CD4-positive, alpha-beta T cell treated with Interleukin-17A for 1 hour (primary cell): ENCODE measurements at regions not wholly inside any gene's neighbourhood (a gene's known extent, or its start where the extent isn't known, plus 50 kb on each side); places are given as distances from the start of the nearest gene placed in this dataset.
"Not testable (repeated sequence)": the region's sequence is repeated elsewhere in the genome, so short reads cannot be mapped to it uniquely, and the experiment has no call there.

ENCODE experiments used
- DNase-seq: peaks from one replicate; pipeline ENCODE4 v3.0.0-alpha.2; 2020

DNA sequence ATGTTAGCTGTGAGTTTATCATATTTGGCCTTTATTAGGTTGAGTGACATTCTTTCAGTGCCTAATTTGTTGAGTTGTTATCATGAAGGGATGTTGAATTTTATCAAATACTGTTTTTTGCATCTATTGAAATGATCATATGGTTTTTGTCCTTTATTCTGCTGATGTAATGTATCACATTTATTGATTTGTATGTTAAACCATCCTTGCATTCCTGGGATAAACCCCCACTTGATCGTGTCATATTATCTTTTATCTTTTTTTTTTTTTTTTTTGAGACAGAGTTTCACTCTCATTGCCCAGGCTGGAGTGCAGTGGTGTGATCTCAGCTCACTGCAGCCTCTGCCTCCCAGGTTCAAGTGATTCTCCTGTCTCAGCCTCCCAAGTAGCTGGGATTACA is 51.9 kb upstream of the MFGE8 start:
- not testable (repeated sequence) for DNase-seq

DNA sequence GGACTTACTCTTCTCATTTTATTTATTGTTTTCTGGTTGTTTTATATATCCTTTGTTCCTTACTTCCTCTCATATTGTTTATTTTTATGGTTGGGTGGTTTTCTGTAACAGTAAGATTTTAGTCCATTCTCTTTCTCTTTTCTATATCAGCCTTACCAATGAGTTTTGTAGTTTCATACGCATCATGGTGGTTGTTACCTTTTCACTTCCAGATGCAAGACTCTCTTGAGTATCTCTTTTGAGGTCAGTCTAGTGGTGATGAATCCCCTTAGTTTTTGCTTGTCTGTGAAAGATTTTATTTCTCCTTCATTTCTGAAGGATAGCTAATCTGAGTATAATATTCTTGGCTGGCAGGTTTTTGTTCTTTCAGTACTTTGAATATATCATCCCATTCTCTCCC is 57.1 kb upstream of the MFGE8 start:
- no peak for DNase-seq

DNA sequence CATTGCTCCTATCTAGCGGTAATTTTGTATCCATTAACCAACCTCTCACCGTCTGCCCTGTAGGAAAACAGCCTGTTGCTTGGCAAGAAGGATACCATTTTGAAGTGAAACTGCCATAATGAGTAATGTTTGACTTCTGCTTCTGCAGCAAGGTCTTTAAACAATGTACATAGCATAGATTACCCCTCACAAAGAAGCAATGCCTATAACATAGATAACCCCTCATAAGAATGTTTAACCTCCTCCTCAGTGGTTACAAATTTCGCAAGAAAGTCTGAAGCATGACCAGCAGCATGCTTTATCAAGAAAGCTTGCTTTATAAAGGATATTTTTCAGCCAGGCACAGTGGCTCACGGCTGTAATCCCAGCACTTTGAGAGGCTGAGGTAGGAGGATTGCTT is 61.2 kb upstream of the MFGE8 start:
- no peak for DNase-seq

DNA sequence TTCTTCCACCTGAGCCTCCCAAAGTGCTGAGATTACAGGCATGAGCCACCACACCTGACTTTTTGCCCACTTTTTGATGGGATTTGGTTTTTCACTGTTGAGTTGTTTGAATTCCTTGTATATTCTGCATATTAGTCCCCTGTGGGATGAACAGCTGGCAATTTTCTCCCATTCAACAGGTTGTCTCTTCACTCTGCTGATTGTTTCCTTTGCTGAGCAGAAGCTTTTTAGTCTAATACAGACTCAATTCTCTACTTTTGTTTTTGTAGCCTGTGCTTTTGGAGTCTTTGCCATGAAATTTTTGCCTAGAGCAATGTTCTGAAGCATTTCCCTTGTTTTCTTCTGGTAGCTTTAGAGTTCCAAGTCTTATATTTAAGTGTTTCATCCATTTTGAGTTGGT is 62.7 kb upstream of the MFGE8 start:
- DNase-seq: no peak

DNA sequence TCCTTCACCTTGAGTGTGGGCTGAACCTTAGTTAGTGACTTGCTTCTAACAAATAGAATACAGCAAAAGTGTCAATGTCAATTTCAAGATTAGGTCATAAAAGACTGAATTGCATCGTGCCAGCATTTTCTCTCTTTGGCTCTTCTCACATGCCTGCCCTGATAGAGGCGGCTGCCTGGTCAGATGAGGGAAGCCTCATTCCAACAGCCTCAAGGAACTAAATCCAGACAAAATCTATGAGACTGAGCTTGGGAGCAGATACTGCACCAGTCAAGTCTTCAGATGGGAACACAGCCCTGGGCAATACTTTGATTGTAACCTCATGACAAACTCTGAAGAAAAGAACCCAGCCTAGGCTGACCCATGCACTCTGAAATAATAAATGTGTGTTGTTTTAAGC is 63.5 kb upstream of the MFGE8 start:
- DNase-seq: no peak

DNA sequence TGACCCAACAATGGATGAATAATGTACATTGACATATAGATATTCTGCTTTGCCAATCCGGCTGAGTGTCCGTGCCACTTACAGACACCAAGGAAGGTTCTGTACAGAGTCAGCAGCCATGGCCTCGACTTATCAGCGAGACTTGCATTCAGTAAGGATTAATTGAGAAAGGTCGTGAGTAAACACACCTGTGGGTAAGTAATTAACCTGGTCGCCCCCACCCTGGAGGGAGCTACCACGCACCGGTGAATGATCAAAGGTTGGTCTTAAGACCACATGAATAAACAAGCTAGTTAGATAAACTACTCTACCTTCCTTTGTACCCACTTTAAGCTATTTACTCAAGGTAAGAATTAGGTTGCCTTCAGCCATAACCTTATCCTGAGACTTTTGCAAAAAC is 66.5 kb upstream of the MFGE8 start:
- DNase-seq: no peak

DNA sequence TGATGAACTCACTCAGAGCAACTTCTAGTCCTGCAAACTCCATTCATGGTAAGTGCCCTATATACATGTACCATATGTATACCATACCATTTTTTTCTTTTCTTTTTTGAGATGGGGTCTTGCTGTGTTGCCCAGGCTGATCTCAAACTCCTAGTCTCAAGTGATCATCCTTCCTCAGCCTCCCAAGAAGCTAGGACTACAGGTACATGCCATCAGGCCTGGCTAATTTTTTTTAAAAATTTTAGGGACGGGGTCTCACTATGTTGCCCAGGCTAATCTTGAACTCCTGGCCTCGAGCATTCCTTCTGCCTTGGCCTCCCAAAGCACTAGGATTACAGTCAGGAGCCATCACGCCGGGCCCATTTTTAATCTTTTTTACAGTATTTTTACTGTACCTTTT is 67.3 kb upstream of the MFGE8 start:
- DNase-seq: no peak

DNA sequence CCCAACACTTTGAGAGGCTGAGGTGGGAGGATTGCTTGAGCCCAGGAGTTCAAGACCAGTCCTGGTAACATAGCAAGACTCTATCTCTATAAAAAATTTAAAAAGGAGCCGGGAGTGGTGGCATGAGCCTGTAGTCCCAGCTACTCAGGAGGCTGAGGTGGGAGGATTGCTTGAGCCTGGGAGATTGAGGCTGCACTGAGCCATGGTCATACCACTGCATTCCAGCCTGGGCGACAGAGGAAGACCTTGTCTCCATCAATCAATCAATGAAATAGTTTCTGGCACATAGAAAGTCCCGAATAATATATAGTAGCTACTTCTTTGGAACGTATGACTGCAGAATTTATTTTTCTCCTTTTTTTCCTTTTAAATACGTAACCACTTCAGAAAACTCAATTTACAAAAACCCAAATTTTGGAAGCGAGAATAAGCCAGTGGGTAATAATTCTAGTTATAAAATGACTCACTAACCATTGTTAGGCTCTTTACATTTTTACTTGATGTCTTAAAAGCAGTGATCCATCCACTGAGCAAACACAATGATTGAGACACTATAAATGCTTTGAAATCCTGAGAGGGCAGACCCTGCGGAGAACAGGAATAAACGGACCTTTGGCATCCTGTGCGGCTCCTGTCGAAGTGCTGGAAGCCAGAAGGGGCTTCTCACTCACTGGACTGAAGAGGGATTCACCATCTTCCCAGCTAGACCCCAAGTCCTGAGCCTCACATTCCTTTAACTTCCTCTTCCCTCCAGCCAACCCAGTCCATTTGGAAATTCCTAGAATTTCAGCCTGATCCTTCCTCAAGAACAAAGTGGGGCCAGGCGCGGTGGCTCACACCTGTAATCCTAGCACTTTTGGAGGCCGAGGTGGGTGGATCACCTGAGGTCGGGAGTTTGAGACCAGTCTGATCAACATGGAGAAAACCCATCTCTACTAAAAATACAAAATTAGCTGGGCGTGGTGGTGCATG is 68.4 kb upstream of the MFGE8 start:
- no peak for DNase-seq

DNA sequence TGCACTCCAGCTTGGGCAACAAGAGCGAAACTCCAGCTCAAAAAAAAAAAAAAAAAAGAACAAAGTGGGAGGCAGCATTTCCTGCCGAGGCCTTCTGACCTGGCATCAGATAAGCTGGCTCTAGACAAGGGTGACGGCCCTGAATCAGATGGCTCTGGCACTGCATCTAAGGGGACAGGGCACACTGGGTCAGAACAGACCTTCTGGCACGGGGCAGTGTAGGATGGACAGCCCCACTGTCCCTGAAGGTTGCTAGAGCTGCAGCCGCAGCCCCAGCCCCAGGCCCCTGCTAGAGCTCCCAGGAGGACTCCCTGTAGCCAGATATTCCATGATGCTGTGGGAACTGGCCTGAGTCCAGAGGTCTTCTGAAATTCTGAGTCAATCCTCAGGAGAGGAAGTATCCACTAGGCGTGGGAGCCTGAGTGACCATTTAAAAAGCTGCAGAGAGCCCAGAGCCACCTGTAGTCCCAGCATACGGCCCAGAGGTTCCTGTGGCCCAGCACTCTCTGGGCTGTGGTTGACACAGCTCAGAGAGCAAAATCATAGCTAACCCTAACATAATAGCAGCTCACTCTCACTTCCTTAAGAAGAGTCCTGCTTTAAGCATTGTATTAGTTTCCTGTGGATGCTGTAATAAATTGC is 69.2 kb upstream of the MFGE8 start:
- DNase-seq: no peak

DNA sequence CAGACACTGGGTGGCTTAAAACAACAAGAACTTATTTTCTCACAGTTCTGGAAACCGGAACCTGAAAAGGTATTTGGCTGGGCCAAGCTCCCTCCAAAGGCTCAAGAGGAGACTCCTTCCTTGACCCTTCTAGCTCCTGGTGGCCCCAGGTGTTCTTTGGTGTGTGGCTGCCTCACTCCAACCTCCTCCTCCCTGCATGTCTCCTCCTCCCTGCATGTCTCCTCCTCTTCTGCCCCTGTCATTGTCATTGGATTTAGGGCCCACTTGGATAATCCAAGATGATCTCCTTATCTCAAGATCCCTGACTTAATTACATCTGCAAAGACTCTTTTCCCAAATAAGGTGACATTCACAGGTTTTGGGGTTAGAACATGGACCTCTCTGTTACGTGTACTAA is 69.8 kb upstream of the MFGE8 start:
- DNase-seq: no peak

DNA sequence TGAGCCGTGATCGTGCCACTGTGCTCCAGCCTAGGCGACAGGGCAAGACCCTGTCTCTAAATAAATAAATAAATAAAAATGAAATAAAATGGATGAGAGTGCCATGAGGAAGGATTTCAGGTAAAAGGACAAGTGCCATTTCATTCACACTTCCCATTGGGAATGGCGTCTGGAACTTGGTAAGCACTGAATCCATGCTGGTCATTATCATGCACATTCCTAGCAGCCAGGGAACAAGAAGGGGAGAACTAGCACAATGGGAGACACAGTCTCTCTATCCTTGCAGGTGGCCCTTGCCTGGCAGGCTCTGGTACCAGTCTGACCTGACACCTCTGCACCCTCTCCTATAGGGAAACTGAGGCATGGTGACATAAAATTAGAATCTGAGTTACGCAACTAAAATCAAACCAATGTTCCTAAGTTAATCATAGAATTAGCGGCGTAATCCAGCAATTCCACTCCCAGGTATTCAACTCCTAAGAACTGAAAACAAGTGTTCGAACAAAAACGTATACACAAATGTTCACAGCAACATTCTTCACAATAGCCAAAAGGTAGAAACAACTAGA is 70.8 kb upstream of the MFGE8 start:
- no peak for DNase-seq

DNA sequence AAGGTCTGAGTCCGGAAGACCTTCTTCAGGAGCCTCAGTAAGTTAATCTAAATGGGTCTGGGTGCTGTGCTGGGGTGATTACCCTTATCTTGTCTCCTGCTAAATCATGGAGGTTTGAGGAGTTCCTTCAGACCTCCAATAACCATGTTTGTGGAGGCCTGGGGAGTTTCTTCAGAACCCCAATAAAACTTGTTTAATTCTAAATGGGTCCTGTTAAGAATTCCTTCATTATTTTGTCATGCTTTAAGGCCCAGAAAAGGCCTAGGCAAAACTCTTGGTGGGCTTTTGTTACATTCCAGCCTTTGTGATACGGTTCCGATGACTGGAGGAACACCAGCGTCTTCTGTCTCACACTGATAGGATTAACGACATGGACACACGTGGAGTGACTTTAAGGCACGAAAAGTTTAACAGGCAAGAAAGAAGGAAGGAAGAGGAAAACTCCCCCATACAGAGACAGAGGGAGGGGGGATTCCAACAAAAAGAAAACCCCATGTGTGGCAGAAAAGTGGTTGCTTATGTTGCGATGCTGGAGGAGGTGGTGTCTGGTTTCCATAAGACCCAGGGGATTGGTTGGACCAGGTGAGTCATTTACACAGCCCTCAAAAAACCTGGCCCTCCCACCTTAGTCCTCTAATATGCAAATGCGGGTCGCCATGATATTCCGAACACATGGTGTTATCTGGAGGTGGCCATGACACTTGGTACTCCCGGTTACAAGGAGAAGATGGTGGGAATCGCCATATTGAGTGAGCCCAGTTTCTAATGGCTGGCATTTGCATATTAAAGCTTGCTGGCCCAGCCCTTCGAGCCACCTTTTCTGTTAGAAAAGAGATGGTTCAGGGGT is 72.6 kb upstream of the MFGE8 start:
- no peak for DNase-seq

DNA sequence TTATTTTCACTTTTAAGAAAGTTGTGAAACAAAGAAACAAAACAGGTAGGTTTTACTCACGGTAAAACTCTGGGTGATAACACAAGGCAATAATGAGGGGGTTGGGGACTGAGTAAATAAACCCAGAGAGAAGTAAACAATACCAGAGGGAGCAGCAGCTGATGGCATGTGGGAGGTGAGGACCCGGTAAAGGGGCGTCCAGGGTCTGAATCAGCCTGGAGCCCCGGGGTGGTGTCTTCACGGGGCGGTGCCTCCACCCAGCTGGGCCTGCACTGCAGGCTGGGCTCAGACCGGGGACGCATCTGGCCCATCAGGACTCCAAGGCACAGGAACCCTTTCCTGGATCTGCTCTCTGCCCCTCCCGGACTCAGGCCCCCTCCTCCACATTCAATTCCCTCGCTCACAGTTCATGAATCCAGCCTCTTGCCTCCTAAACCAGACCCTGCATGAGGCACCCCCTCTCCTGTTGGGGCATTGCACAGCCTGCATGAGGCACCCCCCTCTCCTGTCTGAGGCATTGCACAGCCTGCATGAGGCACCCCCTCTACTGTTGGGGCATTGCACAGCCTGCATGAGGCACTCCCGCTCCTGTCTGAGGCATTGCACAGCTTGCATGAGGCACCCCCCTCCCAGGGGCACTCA is 73.9 kb upstream of the MFGE8 start:
- DNase-seq: no peak

DNA sequence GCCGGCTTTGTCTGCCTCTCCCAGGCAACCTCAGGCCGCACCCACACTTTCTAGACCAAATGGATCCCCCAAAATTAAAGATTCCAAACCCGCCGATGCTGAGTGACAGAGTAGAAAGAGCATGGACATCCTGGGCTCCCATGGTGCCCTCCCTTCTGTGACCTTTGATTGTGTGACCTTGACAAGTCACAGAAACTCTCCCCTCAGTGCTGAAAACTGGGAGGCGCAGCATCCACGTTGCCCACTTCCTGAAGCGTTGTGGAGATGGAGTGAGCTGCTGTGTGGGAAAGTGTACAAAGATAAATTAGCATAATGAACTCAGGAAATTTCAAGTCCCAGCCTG is 74.4 kb upstream of the MFGE8 start:
- no peak for DNase-seq

DNA sequence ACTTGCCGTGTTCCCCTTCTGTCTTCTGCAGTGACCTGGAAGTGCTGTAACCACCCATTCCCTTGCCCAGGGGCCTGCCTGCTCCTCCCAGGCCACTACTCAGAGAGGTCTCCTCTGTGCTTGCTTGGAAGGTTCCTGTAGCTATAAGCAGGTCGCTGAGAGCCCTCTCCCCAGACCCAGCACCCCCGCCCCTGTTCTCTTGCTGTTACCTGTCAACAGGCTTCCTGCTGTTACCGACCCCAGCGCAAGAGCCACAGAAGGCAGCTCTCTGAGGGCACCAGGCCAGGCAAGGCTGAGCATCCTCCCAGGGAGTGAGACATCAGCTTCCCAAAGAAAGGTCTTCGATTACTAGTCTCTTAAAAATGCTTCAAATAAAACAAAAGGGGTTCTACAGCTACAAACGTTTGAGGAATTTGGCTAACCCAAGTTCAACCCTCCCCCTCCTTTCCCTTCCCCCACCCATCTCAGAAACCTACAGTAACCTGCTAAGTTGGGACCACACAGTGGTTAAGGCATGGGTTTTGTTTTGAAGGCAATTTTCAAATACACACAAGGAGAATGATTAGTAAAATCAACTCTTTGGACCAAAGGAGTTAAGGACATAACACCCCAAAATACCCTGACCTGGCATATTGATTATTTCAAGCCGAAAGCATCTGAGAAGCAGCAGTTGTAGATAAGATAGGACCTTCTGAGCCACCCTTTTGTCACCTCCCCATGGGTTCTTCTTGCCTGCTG is 74.9 kb upstream of the MFGE8 start:
- DNase-seq: no peak

DNA sequence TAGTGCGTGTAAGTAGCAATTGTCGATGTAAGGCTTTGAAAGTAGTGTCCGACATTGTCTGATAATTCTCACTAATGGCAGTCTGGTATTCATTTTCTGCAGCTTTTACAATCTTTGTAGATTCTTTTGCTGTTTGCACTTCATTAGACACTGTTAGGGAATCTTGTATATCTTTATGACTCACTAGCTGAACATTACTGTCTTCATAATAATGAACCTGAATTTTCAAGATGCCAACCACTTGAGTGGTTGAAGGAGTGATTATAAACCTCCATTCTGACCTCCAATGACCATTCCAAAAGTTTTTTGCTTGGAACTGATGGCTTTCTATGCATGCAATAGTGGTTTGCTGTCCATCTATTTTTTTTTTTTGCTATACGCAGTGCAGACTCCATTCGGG is 76.4 kb upstream of the MFGE8 start:
- DNase-seq: no peak

DNA sequence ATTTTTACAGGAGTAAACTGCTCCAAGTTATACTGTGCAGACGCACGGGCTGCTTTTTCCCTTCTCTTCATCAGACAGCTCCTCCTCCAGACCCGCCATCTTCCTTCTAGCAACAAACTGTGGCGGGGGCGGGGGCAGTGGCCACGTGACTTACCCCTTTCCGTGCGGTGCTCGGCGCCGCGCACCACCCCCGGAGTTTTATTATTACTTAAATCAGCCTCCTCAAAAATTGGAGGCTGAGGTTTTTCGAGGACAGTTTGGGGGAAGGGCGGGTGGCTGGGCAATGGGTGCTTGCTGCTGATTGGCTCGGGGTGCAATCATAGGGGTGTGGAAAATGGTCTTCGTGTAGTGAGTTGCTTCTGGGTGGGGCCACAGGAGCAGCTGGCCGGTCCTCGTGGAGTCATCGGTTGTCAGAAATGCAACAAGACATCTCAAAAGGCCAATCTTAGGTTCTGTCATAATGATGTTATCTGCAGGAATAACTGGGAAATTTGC is 77.1 kb upstream of the MFGE8 start:
- no peak for DNase-seq

DNA sequence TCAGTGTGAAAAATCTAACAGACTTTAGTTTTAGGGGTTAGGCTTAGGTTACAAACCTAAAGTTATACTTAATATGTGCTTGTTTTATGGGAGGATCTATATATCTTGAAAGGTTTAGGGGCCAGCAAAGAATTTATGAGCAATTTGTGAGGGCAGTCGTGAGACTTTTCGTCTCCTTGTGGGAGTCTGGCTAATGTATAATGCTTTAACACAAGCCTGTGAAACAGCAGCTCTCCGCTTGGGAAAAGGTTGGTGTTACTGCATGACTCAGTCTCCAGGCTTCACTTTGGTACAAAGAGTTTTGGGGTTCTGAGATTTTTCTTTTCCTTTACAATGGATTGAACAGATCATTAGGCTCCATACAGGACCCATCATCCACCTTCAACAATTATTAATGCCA is 79.0 kb upstream of the MFGE8 start:
- DNase-seq: no peak

DNA sequence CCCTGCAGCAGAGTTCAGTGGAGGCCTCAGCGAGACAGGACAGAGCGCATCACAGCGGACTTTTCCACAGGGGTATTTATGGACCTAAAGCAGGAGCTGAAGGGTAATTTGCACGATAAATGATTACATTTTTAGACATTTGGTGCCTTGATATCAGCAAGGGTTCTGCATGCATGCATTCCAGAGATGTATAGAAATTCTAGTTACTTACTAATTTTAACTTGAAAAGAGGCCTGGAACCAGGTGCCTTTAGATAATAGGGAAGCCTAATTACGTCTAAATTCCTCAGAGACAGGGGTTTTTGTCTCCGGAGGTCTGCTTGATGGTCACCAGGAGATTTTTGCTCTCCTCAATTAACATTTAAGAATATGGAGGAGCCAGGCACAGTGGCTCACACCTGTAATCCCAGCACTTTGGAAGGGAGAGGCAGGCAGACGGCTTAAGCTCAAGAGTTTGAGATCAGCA is 79.8 kb upstream of the MFGE8 start:
- DNase-seq: no peak

DNA sequence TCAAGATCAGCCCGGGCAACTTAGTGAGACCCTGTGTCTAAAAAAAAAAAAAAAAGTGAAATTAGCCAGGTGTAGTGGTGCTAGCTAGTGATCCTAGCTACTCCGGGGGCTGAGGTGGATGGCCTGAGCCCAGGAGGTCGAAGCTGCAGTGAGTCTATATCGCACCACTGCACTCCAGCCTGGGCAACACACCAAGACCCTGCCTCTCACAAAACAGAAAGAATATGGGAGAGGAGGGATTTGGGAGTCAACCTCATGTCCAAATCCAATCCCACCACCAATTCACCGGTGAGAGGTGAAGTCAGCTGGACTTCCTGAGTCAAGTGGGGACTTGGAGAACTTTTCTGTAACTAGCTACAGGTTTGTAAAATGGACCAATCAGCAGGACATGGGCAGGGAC is 80.5 kb upstream of the MFGE8 start:
- no peak for DNase-seq

DNA sequence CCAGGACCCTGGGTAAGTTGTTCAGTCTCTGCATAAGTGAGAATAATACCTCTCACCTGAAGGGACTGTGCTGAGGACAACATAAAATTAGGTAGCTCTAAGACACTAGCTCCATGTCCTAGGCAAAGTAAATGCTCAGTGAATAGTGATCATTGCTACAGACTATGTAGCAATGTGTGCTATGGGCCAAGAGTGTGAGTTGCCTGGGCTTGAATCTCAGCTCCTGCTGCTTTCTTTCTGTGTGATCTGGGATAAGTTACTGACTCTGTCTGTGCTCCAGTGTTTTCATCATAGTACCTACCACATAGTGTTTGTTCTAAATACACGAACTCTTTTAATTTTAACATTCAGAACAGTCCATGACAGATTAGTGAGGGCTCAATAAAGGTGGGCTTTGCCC is 81.1 kb upstream of the MFGE8 start:
- DNase-seq: no peak

DNA sequence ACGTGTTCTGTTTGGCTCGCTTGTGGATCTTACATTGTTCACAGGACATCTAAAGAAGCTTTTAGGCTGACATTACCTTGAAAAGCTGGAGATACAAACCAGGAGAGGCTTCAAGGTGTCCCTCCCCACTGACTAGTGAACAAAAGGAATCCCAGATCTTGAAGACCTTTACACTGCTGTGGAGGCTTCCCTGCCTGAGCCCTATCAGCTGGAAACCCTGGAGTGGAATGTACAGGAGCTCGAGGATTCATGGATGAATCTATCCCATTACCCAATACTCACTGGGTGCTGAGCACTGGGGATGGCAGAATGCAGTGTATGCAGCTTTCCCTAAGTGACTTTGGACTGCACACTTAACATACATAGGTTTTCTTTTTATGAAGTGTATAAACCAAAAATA is 82.3 kb upstream of the MFGE8 start:
- DNase-seq: no peak
